GM21381 (cell line): ENCODE measurements at regions not wholly inside any gene's neighbourhood (a gene's known extent, or its start where the extent isn't known, plus 50 kb on each side); places are given as distances from the start of the nearest gene placed in this dataset.
"Not testable (repeated sequence)": the region's sequence is repeated elsewhere in the genome, so short reads cannot be mapped to it uniquely, and the experiment has no call there.

Experiments used
- ATAC-seq: cut with Tn5 transposase; IDR thresholded peaks from one replicate; pipeline ENCODE4 v1.9.1; 2021; ENCODE audit warnings: mild to moderate bottlenecking, moderate library complexity; ENCODE audit not compliant: unreplicated experiment

- no peak for ATAC-seq
Observed at GRCh38 chr14:30214014-30214413, 286.4 kb upstream of the PRKD1 start.

GRCh38 chr14:30214461-30215090, 286.9 kb upstream of the PRKD1 start:
- ATAC-seq: no peak

GRCh38 chr14:30218907-30219306, 291.3 kb upstream of the PRKD1 start:
- ATAC-seq: no peak

GRCh38 chr14:30221546-30221945, 293.9 kb upstream of the PRKD1 start:
- ATAC-seq: no peak

- no peak for ATAC-seq
Observed at GRCh38 chr14:30223385-30223785, 295.7 kb upstream of the PRKD1 start.

- no peak for ATAC-seq
Observed at GRCh38 chr14:30223966-30224365, 296.3 kb upstream of the PRKD1 start.

GRCh38 chr14:30225176-30225575, 297.5 kb upstream of the PRKD1 start:
- no peak for ATAC-seq

GRCh38 chr14:30227436-30227835, 299.8 kb upstream of the PRKD1 start:
- no peak for ATAC-seq

- ATAC-seq: no peak
Observed at GRCh38 chr14:30227876-30228275, 300.2 kb upstream of the PRKD1 start.

GRCh38 chr14:30230719-30231118, 303.1 kb upstream of the PRKD1 start:
- ATAC-seq: no peak

- ATAC-seq: no peak
Observed at GRCh38 chr14:30234966-30235365, 307.3 kb upstream of the PRKD1 start.

GRCh38 chr14:30235485-30235884, 307.8 kb upstream of the PRKD1 start:
- no peak for ATAC-seq

GRCh38 chr14:30238936-30239335, 311.3 kb upstream of the PRKD1 start:
- no peak for ATAC-seq

GRCh38 chr14:30240018-30240417, 312.4 kb upstream of the PRKD1 start:
- no peak for ATAC-seq

- ATAC-seq: no peak
Observed at GRCh38 chr14:30240685-30241084, 313.0 kb upstream of the PRKD1 start.

- ATAC-seq: no peak
Observed at GRCh38 chr14:30242744-30243143, 315.1 kb upstream of the PRKD1 start.

- no peak for ATAC-seq
Observed at GRCh38 chr14:30243207-30243606, 315.6 kb upstream of the PRKD1 start.

GRCh38 chr14:30243805-30244204, 315.2 kb upstream of the G2E3 start:
- ATAC-seq: no peak

- not testable (repeated sequence) for ATAC-seq
Observed at GRCh38 chr14:30244348-30244747, 314.6 kb upstream of the G2E3 start.

GRCh38 chr14:30251017-30251416, 307.9 kb upstream of the G2E3 start:
- no peak for ATAC-seq

- ATAC-seq: no peak
Observed at GRCh38 chr14:30251557-30252100, 307.3 kb upstream of the G2E3 start.

- ATAC-seq: no peak
Observed at GRCh38 chr14:30252151-30252550, 306.8 kb upstream of the G2E3 start.
